Stimulated activated naive CD4-positive, alpha-beta T cell treated with Interleukin-2 at 50 U/mL for 16 hours (primary cell): ENCODE measurements at regions not wholly inside any gene's neighbourhood (a gene's known extent, or its start where the extent isn't known, plus 50 kb on each side); places are given as distances from the start of the nearest gene placed in this dataset.
"Not testable (repeated sequence)": the region's sequence is repeated elsewhere in the genome, so short reads cannot be mapped to it uniquely, and the experiment has no call there.

ENCODE experiments used
- DNase-seq: peaks from one replicate; lab custom pipeline; 2025; lab: John Stamatoyannopoulos, UW

- no peak for DNase-seq
Observed at GRCh38 chr2:144833075-144833637, 313.2 kb upstream of the ZEB2 start.

- no peak for DNase-seq
Observed at GRCh38 chr2:144832048-144832447, 312.1 kb upstream of the ZEB2 start.

DNA sequence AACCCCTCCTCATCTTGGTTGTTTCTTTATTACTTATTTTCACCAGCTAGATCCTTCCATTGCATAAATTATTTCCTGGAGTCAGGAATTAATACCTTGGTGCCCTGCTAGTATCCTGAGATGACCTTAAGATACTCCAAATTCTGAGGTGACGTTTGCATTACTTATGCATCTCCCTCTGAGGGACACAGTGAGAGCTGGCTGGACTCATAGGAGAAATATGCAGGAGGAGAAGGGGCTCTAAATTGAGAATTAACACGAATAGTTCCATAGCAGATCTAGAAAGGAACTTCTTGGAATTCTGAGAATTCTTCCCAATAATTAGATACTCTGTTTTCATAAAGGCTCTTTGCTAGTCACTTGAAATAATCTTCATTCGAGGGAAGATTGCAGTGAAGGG, 310.6 kb upstream of the ZEB2 start:
- DNase-seq, result no peak

DNA sequence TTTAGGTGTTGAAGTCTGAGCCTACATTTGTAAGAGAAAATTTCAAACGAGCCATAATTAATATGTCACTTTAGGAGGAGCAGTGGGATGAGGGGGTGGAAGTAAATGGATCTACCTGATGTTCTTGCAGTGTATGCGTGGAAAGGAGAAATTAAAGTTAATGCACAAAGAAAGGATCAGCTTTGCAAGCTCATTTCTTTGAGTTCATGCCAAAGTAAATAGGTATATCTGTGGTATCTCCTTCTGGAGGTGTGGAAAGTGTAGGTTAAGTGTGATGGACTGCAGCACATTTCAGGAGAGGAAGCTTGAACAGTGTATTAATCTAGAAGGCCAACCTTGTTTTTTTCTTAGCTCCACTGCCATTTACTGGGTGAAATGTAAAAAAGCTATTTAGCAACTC, 307.5 kb upstream of the ZEB2 start:
- no peak for DNase-seq

DNA sequence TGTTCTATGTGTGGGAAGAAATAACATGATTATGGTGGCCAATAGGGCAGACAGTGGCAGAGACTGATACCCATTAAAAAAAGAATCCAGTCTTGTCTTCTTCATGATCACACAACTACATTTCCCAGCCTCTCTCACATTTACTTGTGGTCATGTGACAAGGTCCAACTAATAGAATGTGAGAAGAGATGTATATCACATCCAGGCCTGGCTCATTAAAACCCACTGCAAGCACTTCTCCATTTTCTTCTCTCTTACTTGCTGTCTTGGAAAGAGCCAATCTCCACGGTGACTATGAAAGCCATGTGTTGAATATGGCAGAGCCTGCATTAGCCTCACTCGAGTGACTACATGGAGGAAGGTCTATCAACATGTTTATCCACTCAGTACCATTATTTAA, 306.2 kb upstream of the ZEB2 start:
- no peak for DNase-seq

GRCh38 chr2:144825331-144826020, 305.6 kb upstream of the ZEB2 start:
- no peak for DNase-seq

- no peak for DNase-seq
Observed at GRCh38 chr2:144824306-144825080, 304.6 kb upstream of the ZEB2 start.

DNA sequence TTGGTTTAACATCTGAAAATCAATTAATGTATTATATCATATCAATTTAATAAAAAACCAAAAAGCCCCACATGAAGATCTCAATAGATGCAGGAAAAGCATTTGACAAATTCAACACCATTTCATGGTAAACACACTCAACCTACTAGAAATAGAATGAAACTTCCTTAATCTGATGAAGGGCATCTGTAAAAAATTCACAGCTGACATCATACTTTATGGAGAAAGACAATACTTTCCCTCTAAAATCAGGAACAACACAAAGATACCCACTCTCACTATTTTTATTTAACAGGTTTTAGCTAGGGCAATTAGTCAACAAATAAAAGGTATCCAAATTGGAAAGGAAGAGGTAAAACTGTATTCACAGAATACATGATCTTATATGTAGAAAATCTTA, 303.0 kb upstream of the ZEB2 start:
- DNase-seq, result no peak

GRCh38 chr2:144812288-144812687, 292.4 kb upstream of the ZEB2 start:
- no peak for DNase-seq

DNA sequence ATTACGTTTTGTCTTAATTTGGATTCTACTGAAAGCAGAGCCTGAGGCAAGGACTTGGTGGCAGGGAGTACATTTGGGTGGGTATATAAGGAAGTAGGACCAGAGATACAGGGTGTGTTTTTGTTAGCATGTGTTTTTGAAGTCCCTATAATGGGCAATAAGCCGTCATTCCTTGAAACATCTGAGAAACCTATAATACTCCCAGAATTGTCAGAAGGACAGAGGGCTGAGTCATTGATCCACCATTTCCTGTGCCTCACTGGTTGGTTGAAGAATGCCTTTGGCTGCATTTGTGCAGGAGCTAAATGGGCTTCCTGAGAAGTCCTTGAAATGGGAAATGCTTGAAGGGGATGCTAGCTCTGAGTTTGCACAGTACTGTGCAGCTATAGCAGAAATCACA, 281.8 kb upstream of the ZEB2 start:
- no peak for DNase-seq

GRCh38 chr2:144801325-144801724, 281.4 kb upstream of the ZEB2 start:
- no peak for DNase-seq

DNA sequence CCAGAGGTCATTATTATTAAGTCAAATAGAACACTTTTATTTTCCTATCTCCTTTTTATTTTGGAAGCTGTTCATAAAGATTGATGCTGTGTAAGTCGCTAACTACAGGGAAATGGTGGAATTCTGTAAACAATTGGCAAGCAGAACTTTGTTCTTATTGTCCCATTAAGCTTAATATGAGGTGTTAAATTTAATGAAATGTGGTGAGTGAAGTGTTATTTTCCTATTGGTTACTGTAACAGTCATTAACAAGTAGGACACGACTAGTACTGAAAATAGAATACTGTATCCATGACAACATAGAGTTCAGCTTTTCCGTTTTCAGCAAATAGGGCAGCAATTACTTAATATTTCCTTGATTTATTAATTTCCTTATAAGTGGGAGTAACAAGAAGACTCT, 279.1 kb upstream of the ZEB2 start:
- no peak for DNase-seq

GRCh38 chr2:144798034-144798433, 278.1 kb upstream of the ZEB2 start:
- no peak for DNase-seq

GRCh38 chr2:144796936-144797335, 277.0 kb upstream of the ZEB2 start:
- DNase-seq, result no peak

- DNase-seq, result no peak
Observed at GRCh38 chr2:144796164-144796563, 276.2 kb upstream of the ZEB2 start.

- no peak for DNase-seq
Observed at GRCh38 chr2:144785253-144785652, 265.3 kb upstream of the ZEB2 start.

- DNase-seq, result no peak
Observed at GRCh38 chr2:144780983-144781382, 261.1 kb upstream of the ZEB2 start.

GRCh38 chr2:144776766-144777165, 256.8 kb upstream of the ZEB2 start:
- no peak for DNase-seq

GRCh38 chr2:144774809-144775208, 254.9 kb upstream of the ZEB2 start:
- no peak for DNase-seq

DNA sequence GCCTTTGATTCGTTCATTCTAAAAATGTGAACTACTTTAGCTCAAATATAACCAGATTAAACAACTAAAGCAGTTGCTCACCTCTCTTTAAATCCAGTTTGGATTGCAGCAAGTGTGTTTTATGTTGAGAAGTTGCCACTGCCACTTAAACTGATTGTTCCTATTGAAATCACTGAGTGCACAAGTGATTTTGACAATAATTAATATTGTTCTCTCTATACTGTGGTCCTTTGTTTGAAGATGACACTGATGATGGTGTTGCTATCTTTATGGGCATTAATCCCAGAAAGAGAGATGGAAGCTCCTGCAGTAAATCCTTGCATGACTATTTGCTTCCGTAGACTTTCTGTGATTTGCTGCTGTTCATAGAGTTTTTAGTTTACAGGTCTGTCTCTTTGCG, 251.4 kb upstream of the ZEB2 start:
- DNase-seq, result no peak

DNA sequence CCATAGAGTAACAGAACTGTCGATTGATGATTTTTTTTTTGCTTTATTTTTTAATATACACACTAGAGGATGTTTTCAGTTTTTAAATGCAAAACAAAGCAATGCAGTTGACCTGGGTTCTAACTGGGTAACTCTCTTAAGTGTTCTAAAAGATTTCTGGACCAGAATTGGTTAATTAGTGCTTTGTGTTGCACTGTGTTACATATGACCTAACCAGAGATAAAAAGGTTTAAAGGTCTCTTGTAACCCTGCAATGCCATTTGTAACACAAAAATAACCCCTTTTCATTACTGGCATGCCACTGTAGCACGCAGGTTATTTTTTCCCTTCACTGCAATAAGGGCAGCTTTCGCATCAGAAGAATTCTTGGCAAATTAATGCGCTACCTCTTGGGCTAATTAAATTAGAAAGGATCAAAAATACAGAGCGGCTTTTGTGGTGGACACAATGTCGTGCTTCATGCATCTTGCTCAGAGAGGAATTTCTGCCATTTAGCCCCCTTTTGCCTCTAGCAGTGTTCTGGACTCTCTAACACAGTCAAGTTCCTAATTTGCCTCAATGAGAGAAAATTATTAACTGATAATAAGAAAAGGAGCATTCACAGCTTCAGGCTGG, 250.8 kb upstream of the ZEB2 start:
- no peak for DNase-seq

DNA sequence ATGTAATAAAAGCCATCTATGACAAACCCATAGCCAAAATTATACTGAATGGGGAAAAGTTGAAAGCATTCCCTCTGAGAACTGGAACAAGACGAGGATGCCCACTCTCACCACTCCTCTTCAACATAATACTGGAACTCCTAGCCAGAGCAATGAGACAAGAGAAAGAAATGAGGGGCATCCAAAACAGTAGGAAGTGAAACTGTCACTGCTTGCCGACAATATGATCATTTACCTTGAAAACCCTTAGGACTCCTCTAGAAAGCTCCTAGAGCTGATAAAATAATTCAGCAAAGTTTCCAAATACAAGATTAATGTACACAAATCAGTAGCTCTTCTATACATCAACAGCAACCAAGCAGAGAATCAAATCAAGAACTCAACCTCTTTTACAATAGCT, 241.0 kb upstream of the ZEB2 start:
- not testable (repeated sequence) for DNase-seq

DNA sequence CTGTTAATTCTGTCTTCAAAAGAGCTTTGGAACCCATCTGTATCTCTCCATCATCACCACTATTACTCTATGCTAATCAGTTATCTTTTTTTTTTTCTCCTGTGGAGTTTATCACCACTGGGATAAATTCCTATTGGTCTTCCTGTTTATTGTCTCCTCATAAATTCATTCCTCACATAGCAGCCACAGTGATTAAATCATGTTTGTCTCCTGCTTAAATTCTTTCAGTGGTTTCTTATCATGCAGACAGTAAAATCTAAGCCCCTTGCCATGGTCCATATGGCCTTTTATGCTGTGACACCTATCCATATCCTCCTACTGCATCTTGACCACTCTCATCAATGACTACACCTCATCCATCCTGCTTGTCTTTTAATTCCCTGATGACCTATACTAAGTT, 239.8 kb upstream of the ZEB2 start:
- DNase-seq, result no peak
